Kidney epithelial cell (primary cell): ENCODE measurements at regions not wholly inside any gene's neighbourhood (a gene's known extent, or its start where the extent isn't known, plus 50 kb on each side); places are given as distances from the start of the nearest gene placed in this dataset.
"Not testable (repeated sequence)": the region's sequence is repeated elsewhere in the genome, so short reads cannot be mapped to it uniquely, and the experiment has no call there.

ENCODE experiments used
- DNase-seq: peaks from one replicate; pipeline ENCODE4 v3.0.0-alpha.2; 2010; ENCODE audit warnings: low read depth
- H3K27me3 ChIP-seq: 2 replicates; pipeline ENCODE4 v1.6.0; 2011; ENCODE audit warnings: low read length; ENCODE audit not compliant: control insufficient read depth, insufficient read depth
- H3K36me3 ChIP-seq: 2 replicates; pipeline ENCODE4 v1.5.1; 2011; ENCODE audit warnings: low read length; ENCODE audit not compliant: control insufficient read depth, insufficient read depth
- H3K4me3 ChIP-seq: 2 replicates; pipeline ENCODE4 v1.5.1; 2011; ENCODE audit warnings: low read depth, mild to moderate bottlenecking, control low read depth, low read length
- CTCF ChIP-seq: IDR thresholded peaks from 2 replicates; pipeline ENCODE4 v1.5.1; 2011; ENCODE audit warnings: mild to moderate bottlenecking, moderate library complexity, low read length, control low read depth, inconsistent platforms; ENCODE audit not compliant: insufficient read depth, poor library complexity, severe bottlenecking

- no peak overlapping the region for H3K4me3 ChIP-seq
- no peak for TF ChIP-seq CTCF
- DNase-seq = no peak
- no peaks in the 10 kb centered on the region for H3K36me3 ChIP-seq
- H3K27me3 ChIP-seq = no peaks in the 10 kb centered on the region
These were observed 225.7 kb downstream of the TLR4 start for GRCh38 chr9:117929868-117930267.

GRCh38 chr9:117932585-117932984 is 228.4 kb downstream of the TLR4 start:
- no peaks in the 10 kb centered on the region for H3K36me3 ChIP-seq
- no peak overlapping the region for H3K4me3 ChIP-seq
- TF ChIP-seq CTCF = no peak
- no peaks in the 10 kb centered on the region for H3K27me3 ChIP-seq
- no peak for DNase-seq

GRCh38 chr9:117936185-117937130 is 232.3 kb downstream of the TLR4 start:
- no peaks in the 10 kb centered on the region for H3K27me3 ChIP-seq
- H3K4me3 ChIP-seq = no peak overlapping the region
- no peak for TF ChIP-seq CTCF
- no peaks in the 10 kb centered on the region for H3K36me3 ChIP-seq
- no peak for DNase-seq

GRCh38 chr9:117938086-117938485 is 233.9 kb downstream of the TLR4 start:
- no peak for DNase-seq
- no peaks in the 10 kb centered on the region for H3K36me3 ChIP-seq
- H3K27me3 ChIP-seq = no peaks in the 10 kb centered on the region
- no peak overlapping the region for H3K4me3 ChIP-seq
- TF ChIP-seq CTCF = no peak

GRCh38 chr9:117938896-117939295 is 234.7 kb downstream of the TLR4 start:
- H3K27me3 ChIP-seq = no peaks in the 10 kb centered on the region
- no peaks in the 10 kb centered on the region for H3K36me3 ChIP-seq
- no peak for DNase-seq
- TF ChIP-seq CTCF = no peak
- no peak overlapping the region for H3K4me3 ChIP-seq

- not testable (repeated sequence) for H3K36me3 ChIP-seq, DNase-seq, H3K27me3 ChIP-seq, H3K4me3 ChIP-seq
These were observed 240.5 kb downstream of the TLR4 start for GRCh38 chr9:117944750-117945149.
